Activated CD4-positive, alpha-beta T cell treated with anti-CD3 and anti-CD28 coated beads for 4 hours (primary cell): ENCODE measurements at regions not wholly inside any gene's neighbourhood (a gene's known extent, or its start where the extent isn't known, plus 50 kb on each side); places are given as distances from the start of the nearest gene placed in this dataset.

ENCODE experiments used
- DNase-seq, 2 donors: peaks; one replicate each; pipeline ENCODE4 v3.0.0-alpha.2; 2020

- no peak for DNase-seq
Observed at GRCh38 chr20:50258790-50259483, 68.3 kb downstream of the CEBPB start.

- DNase-seq = no peak
Observed at GRCh38 chr20:50259705-50260478, 69.3 kb downstream of the CEBPB start.

GRCh38 chr20:50260479-50261221 lies 70.0 kb downstream of the CEBPB start:
- no peak for DNase-seq

GRCh38 chr20:50261471-50262212 lies 71.0 kb downstream of the CEBPB start:
- no peak for DNase-seq

- no peak for DNase-seq
Observed at GRCh38 chr20:50263831-50264230, 73.2 kb downstream of the CEBPB start.

- DNase-seq = no peak
Observed at GRCh38 chr20:50264534-50265145, 74.0 kb downstream of the CEBPB start.

GRCh38 chr20:50265245-50265946 lies 74.8 kb downstream of the CEBPB start:
- no peak for DNase-seq

- DNase-seq = no peak
Observed at GRCh38 chr20:50266293-50267040, 75.8 kb downstream of the CEBPB start.

- no peak for DNase-seq
Observed at GRCh38 chr20:50267041-50267865, 76.6 kb downstream of the CEBPB start.

- no peak for DNase-seq
Observed at GRCh38 chr20:50267866-50268219, 77.2 kb downstream of the CEBPB start.

- no peak for DNase-seq
Observed at GRCh38 chr20:50269091-50270033, 78.7 kb downstream of the CEBPB start.

- DNase-seq = no peak
Observed at GRCh38 chr20:50270034-50270395, 79.4 kb downstream of the CEBPB start.

GRCh38 chr20:50270569-50270968 lies 79.9 kb downstream of the CEBPB start:
- no peak for DNase-seq

GRCh38 chr20:50271176-50271575 lies 80.5 kb downstream of the CEBPB start:
- no peak for DNase-seq

- no peak for DNase-seq
Observed at GRCh38 chr20:50271612-50272011, 81.0 kb downstream of the CEBPB start.

- no peak for DNase-seq
Observed at GRCh38 chr20:50272030-50272723, 81.5 kb downstream of the CEBPB start.

GRCh38 chr20:50272724-50273446 lies 82.3 kb downstream of the CEBPB start:
- no peak for DNase-seq
